NCI-H345 treated with DMSO at 0.1 percent for 48 hours (cell line): ENCODE measurements at regions not wholly inside any gene's neighbourhood (a gene's known extent, or its start where the extent isn't known, plus 50 kb on each side); places are given as distances from the start of the nearest gene placed in this dataset.
"Not testable (repeated sequence)": the region's sequence is repeated elsewhere in the genome, so short reads cannot be mapped to it uniquely, and the experiment has no call there.

Source experiments
- DNase-seq: peaks from one replicate; lab custom pipeline; 2025; ENCODE audit not compliant: unreplicated experiment; lab: John Stamatoyannopoulos, UW

GRCh38 chr4:153099391-153100140 lies 104.7 kb upstream of the TRIM2 start:
- DNase-seq = no peak

DNA sequence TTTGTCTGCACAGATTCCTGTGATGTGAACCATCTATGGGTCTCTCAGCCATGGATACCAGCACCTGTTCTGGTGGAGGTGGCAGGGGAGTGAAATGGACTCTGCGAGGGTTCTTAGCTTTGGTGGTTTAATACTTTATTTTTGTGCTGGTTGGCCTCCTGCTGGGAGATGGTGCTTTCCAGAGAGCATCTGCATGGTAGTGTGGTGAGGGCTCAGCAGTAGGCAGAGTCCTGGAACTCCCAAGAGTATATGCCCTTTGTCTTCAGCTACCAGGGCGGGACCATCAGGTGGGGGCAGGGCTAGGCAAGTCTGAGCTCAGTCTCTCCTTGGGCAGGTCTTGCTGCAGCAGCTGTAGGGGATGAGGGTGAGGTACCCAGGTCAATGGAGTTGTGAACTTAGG lies 97.5 kb upstream of the TRIM2 start:
- not testable (repeated sequence) for DNase-seq

GRCh38 chr4:153107246-153107645 lies 97.0 kb upstream of the TRIM2 start:
- no peak for DNase-seq

- no peak for DNase-seq
These were observed 94.9 kb upstream of the TRIM2 start for GRCh38 chr4:153109296-153109849.

DNA sequence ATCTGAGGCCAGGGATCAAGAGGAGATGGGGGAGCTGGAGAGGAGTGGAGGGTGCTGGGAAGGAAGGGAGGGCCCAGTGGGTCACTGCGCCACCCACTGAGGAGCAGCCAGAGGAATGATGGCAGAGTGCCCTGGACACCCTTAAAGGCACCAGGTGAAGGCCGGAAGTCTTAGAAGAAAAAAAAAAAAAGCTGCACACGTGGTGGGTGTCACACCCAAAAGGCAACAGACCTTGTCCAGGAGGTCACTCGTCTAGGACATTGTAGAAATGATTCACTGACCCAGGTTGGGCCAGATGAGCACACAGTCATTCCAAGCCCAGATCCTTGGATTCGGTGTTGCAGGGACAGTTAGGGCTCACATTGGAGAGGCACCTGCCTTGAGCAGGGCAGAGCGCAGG lies 93.5 kb upstream of the TRIM2 start:
- DNase-seq = no peak

DNA sequence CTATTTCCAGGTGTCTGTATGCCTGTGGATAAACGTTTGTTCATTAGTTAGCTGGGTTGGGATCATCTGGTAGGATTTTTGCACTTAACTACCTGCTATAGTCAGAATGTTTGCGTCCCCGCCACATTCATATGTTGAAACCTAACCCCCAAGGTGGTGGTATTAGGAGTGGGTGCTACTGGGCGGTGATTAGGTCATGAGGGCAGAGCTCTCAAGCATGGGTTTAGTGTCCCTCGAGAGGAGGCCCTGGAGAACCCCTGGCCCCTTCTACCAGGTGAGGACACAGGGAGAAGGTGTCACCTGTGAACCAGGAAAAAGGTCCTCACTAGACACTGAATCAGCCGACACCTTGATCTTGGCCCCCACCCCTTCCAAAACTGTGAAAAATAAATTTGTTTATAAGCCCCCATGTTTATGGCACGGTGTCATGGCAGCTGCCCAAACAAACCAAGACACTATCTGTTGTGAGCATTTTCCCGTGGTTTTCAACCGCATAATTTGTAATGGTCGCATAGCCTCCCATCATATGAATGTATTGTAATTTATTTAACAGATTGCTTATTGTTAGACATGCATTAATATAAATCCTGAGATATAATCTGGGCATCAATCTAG lies 92.7 kb upstream of the TRIM2 start:
- no peak for DNase-seq

- no peak for DNase-seq
These were observed 92.2 kb upstream of the TRIM2 start for GRCh38 chr4:153112041-153112441.

DNA sequence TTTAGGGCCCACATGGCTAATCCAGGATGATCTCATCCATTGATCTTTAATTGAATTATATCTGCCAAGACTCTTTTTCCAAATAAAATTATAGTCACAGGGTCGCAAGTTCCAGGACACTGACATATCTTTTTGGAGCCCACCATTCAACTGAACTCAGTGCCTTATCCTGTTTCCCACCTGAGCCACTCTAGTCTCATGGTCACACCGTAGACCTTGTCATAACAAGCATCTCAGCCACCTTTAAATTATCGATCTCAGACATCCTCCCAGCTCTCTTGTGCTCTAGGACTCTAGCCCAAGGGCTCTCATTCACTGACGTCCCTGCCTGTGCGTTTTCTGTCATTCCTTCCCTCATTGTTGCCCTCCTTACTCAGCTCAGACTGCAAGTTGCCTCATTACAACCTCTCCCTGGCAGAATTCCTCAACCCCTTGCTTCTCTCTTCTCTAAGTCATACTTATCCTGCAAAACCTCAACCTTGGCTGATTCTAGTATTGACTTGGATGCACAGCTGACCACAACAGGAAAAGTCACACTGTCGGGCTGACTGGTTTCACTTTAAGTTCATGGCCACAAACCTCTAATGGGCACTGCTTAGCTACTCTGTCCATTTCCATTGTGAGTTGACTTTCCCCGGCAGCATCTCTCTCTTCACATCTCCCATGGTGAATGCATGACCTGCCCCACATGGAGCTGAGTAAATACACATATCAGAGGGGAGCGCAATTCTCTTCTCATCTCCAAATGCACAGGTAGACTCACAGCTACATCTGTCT lies 91.0 kb upstream of the TRIM2 start:
- DNase-seq = no peak

GRCh38 chr4:153113838-153114105 lies 90.5 kb upstream of the TRIM2 start:
- no peak for DNase-seq

DNA sequence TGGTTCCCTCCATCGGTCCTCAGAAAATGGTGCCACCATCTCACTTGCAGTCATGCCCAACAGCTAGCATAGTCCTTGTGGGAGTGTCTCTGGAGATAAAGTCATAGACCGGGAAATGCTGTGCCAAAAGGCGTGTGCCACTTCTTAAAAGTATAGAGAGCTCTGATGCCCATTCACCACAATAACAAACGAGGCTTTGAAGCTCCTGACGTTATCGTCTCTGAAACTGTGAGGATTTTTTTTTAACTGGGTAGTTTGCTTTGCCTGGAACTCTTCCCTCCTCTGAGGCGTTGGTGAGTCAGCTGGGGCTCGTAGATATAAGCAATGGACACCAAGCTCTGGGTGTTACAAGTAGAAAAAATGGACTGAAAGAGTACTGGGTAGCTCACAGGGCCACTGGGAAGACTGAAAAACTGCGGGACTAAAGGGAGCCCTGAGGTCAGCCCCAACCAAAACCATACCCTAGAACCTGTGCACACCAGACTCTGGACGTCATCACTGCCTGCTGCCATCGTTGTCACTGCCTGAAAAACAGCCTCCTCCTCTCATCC lies 89.4 kb upstream of the TRIM2 start:
- DNase-seq = no peak

DNA sequence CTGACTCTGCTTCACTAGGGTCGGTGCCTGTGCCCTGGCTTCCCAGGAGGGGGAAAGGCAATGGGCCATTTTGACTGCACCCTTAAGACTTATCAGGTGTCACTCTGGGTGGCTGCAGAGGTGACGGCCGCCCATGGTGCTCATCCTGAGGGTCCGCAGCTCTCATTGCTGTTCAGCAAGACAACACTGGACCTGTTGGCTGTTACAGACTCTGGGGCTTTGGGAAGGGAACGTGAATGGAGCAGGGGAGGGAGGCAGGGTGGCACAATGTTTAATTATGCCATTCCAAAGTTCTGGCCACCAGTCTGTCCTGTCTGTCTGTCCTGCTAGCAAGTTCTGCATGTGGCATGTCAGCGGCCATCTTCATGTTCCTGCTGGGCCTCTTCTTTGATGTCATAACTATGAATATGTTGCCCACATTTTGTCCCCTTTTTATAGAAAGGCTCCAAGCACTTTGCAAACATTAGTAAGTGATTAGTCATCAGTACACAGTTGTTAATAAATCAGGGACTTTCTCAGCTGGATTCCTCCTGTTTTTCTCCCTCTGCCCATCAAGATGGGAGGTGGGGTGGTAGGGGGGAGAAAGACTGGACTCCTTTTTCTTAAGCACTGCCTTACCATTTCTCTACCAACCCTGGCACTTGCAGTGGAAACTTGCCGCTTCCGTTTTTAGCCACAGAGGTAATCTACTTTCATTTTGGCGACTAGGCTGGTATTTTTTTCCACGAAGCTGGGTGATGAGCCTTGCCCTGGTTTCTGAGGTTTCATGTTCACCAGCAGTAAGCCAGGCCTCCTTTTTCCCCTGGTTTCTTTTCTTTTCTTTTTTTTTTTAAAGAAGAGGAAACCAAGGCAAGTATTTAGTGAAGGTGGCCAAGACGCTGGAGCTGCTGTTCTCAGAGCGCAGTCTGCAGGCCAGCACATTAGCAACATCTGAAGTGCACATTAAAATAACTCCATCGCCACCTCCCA lies 88.6 kb upstream of the TRIM2 start:
- no peak for DNase-seq

DNA sequence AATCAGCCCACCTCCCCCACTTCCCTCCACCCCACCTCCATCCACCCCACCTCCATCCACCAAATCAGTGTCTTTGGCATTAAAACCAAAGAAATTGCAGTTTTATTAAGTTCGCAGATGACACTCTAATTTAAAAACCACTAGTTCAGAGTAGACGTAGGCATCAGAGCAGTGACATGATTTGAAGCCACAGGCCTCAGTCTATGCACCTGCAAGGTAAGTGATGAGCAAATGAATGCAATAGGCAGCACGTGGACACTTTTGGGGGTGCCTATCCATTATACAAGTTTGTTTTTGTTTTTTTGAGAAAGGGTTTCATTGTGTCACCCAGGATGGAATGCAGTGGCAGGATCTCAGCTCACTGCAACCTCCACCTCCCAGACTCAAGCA lies 88.0 kb upstream of the TRIM2 start:
- DNase-seq = no peak

GRCh38 chr4:153116801-153117200 lies 87.4 kb upstream of the TRIM2 start:
- DNase-seq = no peak

GRCh38 chr4:153117554-153117953 lies 86.7 kb upstream of the TRIM2 start:
- no peak for DNase-seq

DNA sequence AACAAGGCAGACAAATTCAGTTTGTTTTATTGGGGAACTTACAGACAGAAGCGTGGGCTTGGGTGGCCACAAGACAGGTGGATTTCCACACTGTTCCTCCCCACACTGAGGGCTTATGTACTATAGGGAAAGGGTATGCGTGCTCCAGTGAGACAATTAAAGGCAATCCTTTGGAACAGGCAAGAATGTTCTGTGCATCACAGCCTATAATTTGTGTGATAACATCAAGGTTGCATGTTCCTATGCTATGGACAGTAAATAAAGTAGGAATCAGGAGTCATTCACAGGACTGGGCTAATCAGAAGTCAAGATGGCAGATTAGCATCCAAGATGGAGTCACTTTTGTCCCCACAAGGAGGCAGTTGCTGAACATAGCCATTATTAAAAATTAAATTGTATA lies 84.6 kb upstream of the TRIM2 start:
- no peak for DNase-seq

- no peak for DNase-seq
These were observed 84.0 kb upstream of the TRIM2 start for GRCh38 chr4:153120235-153120634.

DNA sequence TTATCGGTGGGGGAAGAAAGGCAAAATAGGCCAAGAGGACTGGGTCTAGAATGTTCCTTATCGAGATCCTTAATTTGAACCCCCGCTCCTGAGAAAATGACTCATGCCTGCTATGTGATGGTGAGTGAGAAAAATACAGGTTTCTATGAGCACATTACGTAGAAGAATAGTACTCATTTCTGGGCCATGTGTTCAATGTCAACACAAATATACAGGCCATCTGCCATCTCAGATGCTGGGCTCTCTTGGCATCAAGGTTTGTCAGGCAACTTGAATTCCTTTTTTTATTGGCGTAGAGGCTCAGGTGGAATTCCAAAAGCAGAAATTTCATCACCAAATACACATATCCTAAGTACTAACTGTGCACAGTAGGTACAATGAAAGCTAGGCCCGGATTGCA lies 81.4 kb upstream of the TRIM2 start:
- DNase-seq = no peak

GRCh38 chr4:153126137-153126536 lies 78.1 kb upstream of the TRIM2 start:
- DNase-seq = no peak

GRCh38 chr4:153127760-153128494 lies 76.3 kb upstream of the TRIM2 start:
- peak; percentile 47 for DNase-seq

GRCh38 chr4:153131596-153131995 lies 72.6 kb upstream of the TRIM2 start:
- no peak for DNase-seq
